SU-DHL-6 (cell line): ENCODE measurements at regions not wholly inside any gene's neighbourhood (a gene's known extent, or its start where the extent isn't known, plus 50 kb on each side); places are given as distances from the start of the nearest gene placed in this dataset.
"Not testable (repeated sequence)": the region's sequence is repeated elsewhere in the genome, so short reads cannot be mapped to it uniquely, and the experiment has no call there.

Experiments used
- CTCF ChIP-seq: fragments of 200-600 bp; sonication (generic); IDR thresholded peaks from one replicate; pipeline ENCODE4 v1.5.1; 2017; ENCODE audit warnings: antibody characterized with exemption, mild to moderate bottlenecking, low read length, moderate library complexity; ENCODE audit not compliant: insufficient read depth, poor library complexity, severe bottlenecking
- EZH2phosphoT487 ChIP-seq: fragments of 200-600 bp; sonication (generic), shearing (Covaris generic); conservative IDR thresholded peaks from 2 replicates; pipeline ENCODE4 v1.6.1; 2018; ENCODE audit warnings: mild to moderate bottlenecking, antibody characterized with exemption, low read length, moderate library complexity, mixed read lengths

- not testable (repeated sequence) for TF ChIP-seq CTCF, EZH2phosphoT487
These were observed 115.9 kb upstream of the SAMD11 start for GRCh38 chr1:807699-808390.
